KMS-11 (cell line): ENCODE measurements at regions not wholly inside any gene's neighbourhood (a gene's known extent, or its start where the extent isn't known, plus 50 kb on each side); places are given as distances from the start of the nearest gene placed in this dataset.

ENCODE experiments used
- H2AFZ ChIP-seq: fragments of 200-600 bp; sonication (generic); 2 replicates; pipeline ENCODE4 v1.6.1; 2016; ENCODE audit warnings: antibody characterized with exemption, mixed run types, low read depth
- H3K27ac ChIP-seq: fragments of 200-600 bp; sonication (generic); 2 replicates; pipeline ENCODE4 v1.6.1; 2016; ENCODE audit warnings: mild to moderate bottlenecking, mixed run types
- H3K27me3 ChIP-seq: fragments of 200-600 bp; sonication (generic); 2 replicates; pipeline ENCODE4 v1.6.1; 2017; ENCODE audit warnings: mild to moderate bottlenecking, low read depth, mixed run types, moderate library complexity; ENCODE audit not compliant: insufficient read depth
- H3K36me3 ChIP-seq: fragments of 200-600 bp; sonication (generic); 2 replicates; pipeline ENCODE4 v1.6.1; 2017; ENCODE audit warnings: mild to moderate bottlenecking, mixed run types; ENCODE audit not compliant: insufficient read depth
- H3K4me1 ChIP-seq: fragments of 200-600 bp; sonication (generic); 2 replicates; pipeline ENCODE4 v1.6.1; 2016; ENCODE audit warnings: mild to moderate bottlenecking, low read depth, mixed run types; ENCODE audit not compliant: poor library complexity, severe bottlenecking
- H3K4me2 ChIP-seq: fragments of 200-600 bp; sonication (generic); 2 replicates; pipeline ENCODE4 v1.7.0; 2016; ENCODE audit warnings: mild to moderate bottlenecking, mixed run types
- H3K4me3 ChIP-seq: fragments of 200-600 bp; sonication (generic); IDR thresholded peaks from 2 replicates; pipeline ENCODE4 v1.6.1; 2017; ENCODE audit warnings: low read depth, low read length, mixed read lengths; ENCODE audit not compliant: insufficient read depth
- H3K79me2 ChIP-seq: fragments of 200-600 bp; sonication (generic); 2 replicates; pipeline ENCODE4 v1.6.1; 2016; ENCODE audit warnings: low read depth, mixed run types; ENCODE audit not compliant: insufficient read depth
- H3K9ac ChIP-seq: fragments of 200-600 bp; sonication (generic); 2 replicates; pipeline ENCODE4 v1.6.1; 2016; ENCODE audit warnings: mild to moderate bottlenecking, mixed run types
- H4K20me1 ChIP-seq: fragments of 200-600 bp; sonication (generic); 2 replicates; pipeline ENCODE4 v1.6.1; 2016; ENCODE audit warnings: mild to moderate bottlenecking, mixed run types; ENCODE audit not compliant: insufficient read depth
- TF ChIP-seq, protein P1 (sequence below): fragments of 200-600 bp; sonication (generic); conservative IDR thresholded peaks from 2 replicates; pipeline ENCODE4 v1.6.1; 2017; ENCODE audit warnings: low read depth, mild to moderate bottlenecking, antibody characterized with exemption, low read length, moderate library complexity, mixed read lengths

- H4K20me1 ChIP-seq: no peaks in the 10 kb centered on the region
- no peak overlapping the region for H3K27ac ChIP-seq
- no peak overlapping the region for H2AFZ ChIP-seq
- no peaks in the 10 kb centered on the region for H3K4me1 ChIP-seq
- no peak overlapping the region for H3K4me3 ChIP-seq
- no peaks in the 10 kb centered on the region for H3K79me2 ChIP-seq
- no peak overlapping the region for H3K4me2 ChIP-seq
- TF ChIP-seq, protein P1, sequence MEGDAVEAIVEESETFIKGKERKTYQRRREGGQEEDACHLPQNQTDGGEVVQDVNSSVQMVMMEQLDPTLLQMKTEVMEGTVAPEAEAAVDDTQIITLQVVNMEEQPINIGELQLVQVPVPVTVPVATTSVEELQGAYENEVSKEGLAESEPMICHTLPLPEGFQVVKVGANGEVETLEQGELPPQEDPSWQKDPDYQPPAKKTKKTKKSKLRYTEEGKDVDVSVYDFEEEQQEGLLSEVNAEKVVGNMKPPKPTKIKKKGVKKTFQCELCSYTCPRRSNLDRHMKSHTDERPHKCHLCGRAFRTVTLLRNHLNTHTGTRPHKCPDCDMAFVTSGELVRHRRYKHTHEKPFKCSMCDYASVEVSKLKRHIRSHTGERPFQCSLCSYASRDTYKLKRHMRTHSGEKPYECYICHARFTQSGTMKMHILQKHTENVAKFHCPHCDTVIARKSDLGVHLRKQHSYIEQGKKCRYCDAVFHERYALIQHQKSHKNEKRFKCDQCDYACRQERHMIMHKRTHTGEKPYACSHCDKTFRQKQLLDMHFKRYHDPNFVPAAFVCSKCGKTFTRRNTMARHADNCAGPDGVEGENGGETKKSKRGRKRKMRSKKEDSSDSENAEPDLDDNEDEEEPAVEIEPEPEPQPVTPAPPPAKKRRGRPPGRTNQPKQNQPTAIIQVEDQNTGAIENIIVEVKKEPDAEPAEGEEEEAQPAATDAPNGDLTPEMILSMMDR: no peak
- no peak overlapping the region for H3K9ac ChIP-seq
- no peaks in the 10 kb centered on the region for H3K36me3 ChIP-seq
- no peaks in the 10 kb centered on the region for H3K27me3 ChIP-seq
Measured at GRCh38 chr2:58432491-58433170, 191.5 kb upstream of the FANCL start.

- Histone ChIP-seq H3K4me1 (no peaks in the 10 kb centered on the region), H3K36me3 (no peaks in the 10 kb centered on the region), H2AFZ (no peak overlapping the region), H4K20me1 (no peaks in the 10 kb centered on the region), H3K27ac (no peak overlapping the region), H3K27me3 (no peaks in the 10 kb centered on the region), H3K9ac (no peak overlapping the region), H3K4me2 (no peak overlapping the region), H3K4me3 (no peak overlapping the region), H3K79me2 (no peaks in the 10 kb centered on the region)
- TF ChIP-seq, protein P1: no peak
Measured at GRCh38 chr2:58429014-58429875, 188.1 kb upstream of the FANCL start.

- Histone ChIP-seq H3K27me3 (no peaks in the 10 kb centered on the region), H3K79me2 (no peaks in the 10 kb centered on the region), H3K4me3 (peak overlapping the region; percentile 93), H4K20me1 (no peaks in the 10 kb centered on the region), H3K36me3 (no peaks in the 10 kb centered on the region), H3K27ac (no peak overlapping the region), H3K4me1 (no peaks in the 10 kb centered on the region), H2AFZ (peak overlapping the region; percentile 93), H3K4me2 (peak overlapping the region; percentile 91), H3K9ac (peak overlapping the region; percentile 43; the same call in 1 of the 2 replicates)
- TF ChIP-seq, protein P1: no peak
Measured at GRCh38 chr2:58428096-58429013, 187.2 kb upstream of the FANCL start.

GRCh38 chr2:58427572-58428095, 186.5 kb upstream of the FANCL start:
- no peaks in the 10 kb centered on the region for H4K20me1 ChIP-seq
- H3K4me2 ChIP-seq: peak overlapping the region; percentile 91
- H3K4me3 ChIP-seq: peak overlapping the region; percentile 93
- no peaks in the 10 kb centered on the region for H3K79me2 ChIP-seq
- TF ChIP-seq, protein P1: no peak
- no peaks in the 10 kb centered on the region for H3K27me3 ChIP-seq
- H3K4me1 ChIP-seq: no peaks in the 10 kb centered on the region
- H3K36me3 ChIP-seq: no peaks in the 10 kb centered on the region
- H2AFZ ChIP-seq: peak overlapping the region; percentile 93
- H3K27ac ChIP-seq: no peak overlapping the region
- H3K9ac ChIP-seq: peak overlapping the region; percentile 43; the same call in 1 of the 2 replicates
